ENCODE measurements at regions not wholly inside any gene's neighbourhood (a gene's known extent, or its start where the extent isn't known, plus 50 kb on each side); places are given as distances from the start of the nearest gene placed in this dataset.

- TF ChIP-seq CTCF (IDR thresholded peaks at IDR 0.05) (no peak), POLR2A (IDR thresholded peaks at IDR 0.05) (no peak)
These were observed 253.8 kb downstream of the CDK5RAP2 start for GRCh38 chr9:120326049-120326693.
